ENCODE measurements at regions not wholly inside any gene's neighbourhood (a gene's known extent, or its start where the extent isn't known, plus 50 kb on each side); places are given as distances from the start of the nearest gene placed in this dataset.

GRCh38 chr2:220980966-220981675, 591.0 kb downstream of the EPHA4 start (continued):
- no peak for TF ChIP-seq ZNF425 (CRISPR knock-in tag; conservative IDR thresholded peaks at IDR 0.05)

- no peak overlapping the region for H3K4me3 Mint-ChIP-seq
- TF ChIP-seq JAZF1 (CRISPR knock-in tag; IDR thresholded peaks at IDR 0.05) (no peak), FOXK1 (CRISPR knock-in tag; IDR thresholded peaks at IDR 0.05) (no peak), HMGXB4 (CRISPR knock-in tag; IDR thresholded peaks at IDR 0.05) (no peak), ARID4B (CRISPR knock-in tag; IDR thresholded peaks at IDR 0.05; ENCODE audit: borderline replicate concordance) (no peak), CDX4 (CRISPR knock-in tag; IDR thresholded peaks at IDR 0.05; ENCODE audit: borderline replicate concordance) (no peak), CTCF (IDR thresholded peaks at IDR 0.05) (no peak), ZNF263 (CRISPR knock-in tag; IDR thresholded peaks at IDR 0.05; ENCODE audit: low read depth) (no peak)
- ChIA-PET POLR2A (no interaction called here), CTCF (no interaction called here)
- DNase-seq (ENCODE audit: low spot score) = no peak
- no peak overlapping the region for H3K27ac Mint-ChIP-seq
- peaks cover 16% of the 10 kb centered on the region for H3K9me3 Mint-ChIP-seq
- no peaks in the 10 kb centered on the region for H3K27me3 Mint-ChIP-seq (ENCODE audit: low read depth)
- H3K4me1 Mint-ChIP-seq = peaks cover 30% of the 10 kb centered on the region
- peaks cover 8% of the 10 kb centered on the region for H3K36me3 Mint-ChIP-seq
- no peak for ATAC-seq
Measured at GRCh38 chr2:220981926-220982325, 590.2 kb downstream of the EPHA4 start.

- ChIA-PET POLR2A (interaction anchor here (1.0 kb wide), 1 partner anchor 13 kb away, joined by 3 read pairs; no protein-coding TSS in a partner anchor), CTCF (no interaction called here)
- DNase-seq (ENCODE audit: low spot score) (no peak), ATAC-seq (peak; percentile 59)
- Mint-ChIP-seq H3K27me3 (ENCODE audit: low read depth) (no peaks in the 10 kb centered on the region), H3K36me3 (peaks cover 3% of the 10 kb centered on the region; the same call in 1 of the 2 replicates), H3K4me3 (no peak overlapping the region), H3K9me3 (peaks cover 9% of the 10 kb centered on the region; the same call in 1 of the 2 replicates), H3K27ac (peak overlapping the region; percentile 10; the same call in 1 of the 2 replicates), H3K4me1 (peaks cover 31% of the 10 kb centered on the region)
- no peak for TF ChIP-seq NFATC4 (CRISPR knock-in tag; IDR thresholded peaks at IDR 0.05)
- no peak for TF ChIP-seq FOXP1 (CRISPR knock-in tag; IDR thresholded peaks at IDR 0.05; ENCODE audit: borderline replicate concordance)
- TF ChIP-seq CREB1 (CRISPR knock-in tag; IDR thresholded peaks at IDR 0.05) = no peak
- TF ChIP-seq ZNF425 (CRISPR knock-in tag; conservative IDR thresholded peaks at IDR 0.05) = no peak
- TF ChIP-seq ZBTB21 (CRISPR knock-in tag; IDR thresholded peaks at IDR 0.05; ENCODE audit: borderline replicate concordance) = no peak
- TF ChIP-seq ZNF232 (CRISPR knock-in tag; IDR thresholded peaks at IDR 0.05) = no peak
- no peak for TF ChIP-seq NR3C1 (CRISPR knock-in tag; conservative IDR thresholded peaks at IDR 0.05; ENCODE audit: low read depth)
- no peak for TF ChIP-seq HMGA2 (CRISPR knock-in tag; IDR thresholded peaks at IDR 0.05)
- no peak for TF ChIP-seq ZMAT4 (CRISPR knock-in tag; IDR thresholded peaks at IDR 0.05)
Measured at GRCh38 chr2:220985561-220985960, 586.5 kb downstream of the EPHA4 start.

All from WTC11 (cell line).